H1 (cell line): ENCODE measurements at regions not wholly inside any gene's neighbourhood (a gene's known extent, or its start where the extent isn't known, plus 50 kb on each side); places are given as distances from the start of the nearest gene placed in this dataset.

Source experiments
- CTCF ChIA-PET: fragments of 300-600 bp; sonication (Branson Sonifier 250); formaldehyde crosslinking; loops from one replicate; lab custom pipeline; 2021; ENCODE audit not compliant: partially characterized antibody; lab: Charles Lee
- POLR2A ChIA-PET: fragments of 300-600 bp; sonication (Branson Sonifier 250); formaldehyde crosslinking; loops from one replicate; lab custom pipeline; 2021; ENCODE audit warnings: inconsistent platforms; ENCODE audit not compliant: partially characterized antibody; lab: Charles Lee
- DNase-seq, 2 experiments: peaks; one replicate each; pipeline versions ENCODE4 v3.0.0 to v3.0.0-alpha.2; 2010 to 2022; ENCODE audit warnings: low spot score in 2 of 2, low read depth in 1 of 2, mixed read lengths in 1 of 2
- FAIRE-seq: peaks from 2 replicates; lab custom pipeline; 2011; peaks lifted over from hg19 to GRCh38; lab: Jason Lieb, UNC
- H2AFZ ChIP-seq: 2 replicates; pipeline ENCODE4 v1.8.1; 2012; ENCODE audit warnings: low read length, inconsistent platforms
- H2AK5ac ChIP-seq: 2 replicates; pipeline ENCODE4 v1.6.1; 2013; ENCODE audit warnings: low read depth, low read length
- H2BK120ac ChIP-seq: replicated peaks from 2 replicates; pipeline ENCODE3; 2013; ENCODE audit warnings: low read depth, low read length, inconsistent platforms
- H2BK12ac ChIP-seq: 2 replicates; pipeline ENCODE4 v1.6.1; 2013; ENCODE audit warnings: low read depth, low read length
- H2BK15ac ChIP-seq: 2 replicates; pipeline ENCODE4 v1.6.1; 2013; ENCODE audit warnings: low read length
- H2BK20ac ChIP-seq: 2 replicates; pipeline ENCODE4 v1.6.1; 2013; ENCODE audit warnings: low read length
- H2BK5ac ChIP-seq: 2 replicates; pipeline ENCODE4 v1.6.1; 2013; ENCODE audit warnings: low read depth, low read length
- H3K14ac ChIP-seq: 2 replicates; pipeline ENCODE4 v1.6.1; 2013; ENCODE audit warnings: inconsistent platforms; ENCODE audit not compliant: insufficient read length
- H3K18ac ChIP-seq: 2 replicates; pipeline ENCODE4 v1.6.1; 2013; ENCODE audit warnings: low read length; ENCODE audit errors: extremely low read depth
- H3K23ac ChIP-seq: 2 replicates; pipeline ENCODE4 v1.6.1; 2013; ENCODE audit warnings: inconsistent platforms; ENCODE audit not compliant: insufficient read length
- H3K23me2 ChIP-seq: 2 replicates; pipeline ENCODE4 v1.6.1; 2013; ENCODE audit warnings: low read depth, low read length
- H3K27ac ChIP-seq: 2 replicates; pipeline ENCODE4 v1.6.1; 2011; ENCODE audit warnings: low read depth, low read length, inconsistent platforms
- H3K27me3 ChIP-seq, 4 experiments: replicated peaks in 1 of 4; 1 replicate in 1 of 4; 2 replicates in 3 of 4; pipeline versions ENCODE4 v1.6.1 to v1.8.1; 2011 to 2013; ENCODE audit warnings: low read length in 3 of 4, mild to moderate bottlenecking in 3 of 4, inconsistent platforms in 2 of 4, mixed read lengths in 2 of 4, moderate library complexity in 1 of 4; ENCODE audit not compliant: control insufficient read depth in 3 of 4, insufficient read depth in 3 of 4; ENCODE audit errors: extremely low read depth in 1 of 4
- H3K36me3 ChIP-seq, 4 experiments: 2 replicates each; pipeline versions ENCODE4 v1.6.1 to v1.8.1; 2011 to 2013; ENCODE audit warnings: mild to moderate bottlenecking in 4 of 4, low read length in 3 of 4, moderate library complexity in 2 of 4, control low read depth in 1 of 4, inconsistent platforms in 1 of 4; ENCODE audit not compliant: insufficient read depth in 4 of 4, control insufficient read depth in 2 of 4
- H3K4ac ChIP-seq: replicated peaks from 2 replicates; pipeline ENCODE3; 2013; ENCODE audit warnings: low read length, low read depth, mixed read lengths, inconsistent platforms; ENCODE audit not compliant: insufficient read length
- H3K4me1 ChIP-seq, 4 experiments: replicated peaks in 1 of 4; 1 replicate in 1 of 4; 2 replicates in 3 of 4; pipeline versions ENCODE4 v1.6.1 to v1.8.1; 2011 to 2013; ENCODE audit warnings: low read length in 3 of 4, inconsistent platforms in 2 of 4, mixed read lengths in 1 of 4; ENCODE audit not compliant: insufficient read depth in 4 of 4, control insufficient read depth in 3 of 4
- H3K4me2 ChIP-seq, 2 experiments: 2 replicates each; pipeline versions ENCODE4 v1.6.1 to v1.8.1; 2011 to 2013; ENCODE audit warnings: low read depth in 2 of 2, low read length in 2 of 2, control low read depth in 1 of 2, inconsistent platforms in 1 of 2, mild to moderate bottlenecking in 1 of 2; ENCODE audit not compliant: insufficient read depth in 1 of 2
- H3K4me3 ChIP-seq, 4 experiments: fragments of 200-600, 300-600 bp in 1 of 4; sonication (generic), shearing (Covaris generic), sonication (Bioruptor Twin) in 1 of 4; 2 replicates each; pipeline versions ENCODE4 v1.5.1 to v1.8.1; 2011 to 2016; ENCODE audit warnings: low read length in 4 of 4, low read depth in 3 of 4, control low read depth in 2 of 4, inconsistent platforms in 2 of 4, mild to moderate bottlenecking in 2 of 4, mixed read lengths in 1 of 4, moderate library complexity in 1 of 4; ENCODE audit not compliant: insufficient read depth in 2 of 4; ENCODE audit errors: extremely low read depth in 1 of 4
- H3K56ac ChIP-seq: replicated peaks from 2 replicates; pipeline ENCODE3; 2013; ENCODE audit warnings: low read depth, mild to moderate bottlenecking, mixed read lengths, low read length, inconsistent platforms; ENCODE audit not compliant: insufficient read length
- H3K79me1 ChIP-seq: 2 replicates; pipeline ENCODE4 v1.6.1; 2013; ENCODE audit warnings: low read depth, low read length, control low read depth
- H3K79me2 ChIP-seq, 2 experiments: 2 replicates each; pipeline versions ENCODE4 v1.6.1 to v1.8.1; 2012 to 2013; ENCODE audit warnings: low read length in 2 of 2, mild to moderate bottlenecking in 2 of 2, inconsistent platforms in 1 of 2; ENCODE audit not compliant: insufficient read depth in 2 of 2, control insufficient read depth in 1 of 2
- H3K9ac ChIP-seq, 4 experiments: replicated peaks in 1 of 4; 1 replicate in 1 of 4; 2 replicates in 3 of 4; pipeline versions ENCODE4 v1.6.1 to v1.8.1; 2011 to 2013; ENCODE audit warnings: low read depth in 3 of 4, low read length in 3 of 4, control low read depth in 2 of 4, mild to moderate bottlenecking in 2 of 4, moderate library complexity in 2 of 4, inconsistent platforms in 1 of 4; ENCODE audit errors: extremely low read depth in 1 of 4
- H3K9me3 ChIP-seq, 2 experiments: 2 replicates each; pipeline versions ENCODE4 v1.6.1 to v1.8.1; 2012 to 2013; ENCODE audit warnings: mild to moderate bottlenecking in 2 of 2, moderate library complexity in 2 of 2, control low read depth in 1 of 2, inconsistent platforms in 1 of 2, low read depth in 1 of 2, low read length in 1 of 2, mixed read lengths in 1 of 2; ENCODE audit not compliant: insufficient read depth in 2 of 2
- H4K20me1 ChIP-seq, 2 experiments: replicated peaks in 1 of 2; 2 replicates each; pipeline versions ENCODE3 to v1.8.1; 2011 to 2013; ENCODE audit warnings: inconsistent platforms in 2 of 2, low read length in 2 of 2, mild to moderate bottlenecking in 1 of 2; ENCODE audit not compliant: insufficient read depth in 2 of 2, control insufficient read depth in 1 of 2
- H4K5ac ChIP-seq: 2 replicates; pipeline ENCODE4 v1.6.1; 2013; ENCODE audit warnings: low read length, low read depth, mixed read lengths, inconsistent platforms; ENCODE audit not compliant: insufficient read length
- H4K8ac ChIP-seq: 2 replicates; pipeline ENCODE4 v1.8.0; 2013; ENCODE audit warnings: mild to moderate bottlenecking, moderate library complexity, low read length, inconsistent platforms; ENCODE audit not compliant: insufficient read depth; ENCODE audit errors: extremely low read depth
- H4K91ac ChIP-seq: replicated peaks from 2 replicates; pipeline ENCODE3; 2013; ENCODE audit warnings: low read length, mixed read lengths, inconsistent platforms; ENCODE audit not compliant: insufficient read length
- CBX5 ChIP-seq: fragments of 300-800, 300-1000 bp; sonication (generic); IDR thresholded peaks from 2 replicates; pipeline ENCODE4 v1.7.1; 2016; ENCODE audit warnings: antibody characterized with exemption, low read length, low read depth
- CHD2 ChIP-seq: IDR thresholded peaks from 2 replicates; pipeline ENCODE4 v1.6.1; 2012; ENCODE audit warnings: low read length, improper control_type of control experiment
- KDM1A ChIP-seq: fragments of 200-600, 300-600 bp; sonication (generic); IDR thresholded peaks from 2 replicates; pipeline ENCODE4 v1.7.1; 2016; ENCODE audit warnings: mild to moderate bottlenecking, low read length, borderline replicate concordance
- NRF1 ChIP-seq: IDR thresholded peaks from 2 replicates; pipeline ENCODE4 v1.6.1; 2011; ENCODE audit warnings: mild to moderate bottlenecking, low read depth, low read length, improper control_type of control experiment
- PHF8 ChIP-seq: fragments of 200-600 bp; sonication (generic); conservative IDR thresholded peaks from 2 replicates; pipeline ENCODE4 v1.7.1; 2012; ENCODE audit warnings: low read depth, mild to moderate bottlenecking, inconsistent platforms, low read length, moderate library complexity
- RAD21 ChIP-seq, 2 experiments: IDR thresholded peaks in 1 of 2; conservative IDR thresholded peaks in 1 of 2; 2 replicates each; pipeline ENCODE4 v1.6.1; 2011; ENCODE audit warnings: low read depth in 2 of 2, low read length in 2 of 2, improper control_type of control experiment in 1 of 2, inconsistent platforms in 1 of 2, mild to moderate bottlenecking in 1 of 2, moderate library complexity in 1 of 2
- SIX5 ChIP-seq: IDR thresholded peaks from 2 replicates; pipeline ENCODE4 v1.6.1; 2011; ENCODE audit warnings: mild to moderate bottlenecking, low read depth, low read length
- WGBS, 2 experiments: shearing (Covaris generic) in 1 of 2; methylation state at CpG; one replicate each; pipeline versions ENCODE4 v1.1.6 to v1.1.7; 2013 to 2015; ENCODE audit warnings: low lambda C conversion rate in 2 of 2, mixed read lengths in 2 of 2, inconsistent platforms in 1 of 2, low coverage in 1 of 2, missing lambda C conversion rate in 1 of 2; ENCODE audit not compliant: insufficient replicate concordance in 2 of 2, insufficient coverage in 1 of 2, insufficient read length in 1 of 2; ENCODE audit errors: extremely low coverage in 1 of 2, missing lambda C conversion rate in 1 of 2; 5-methylcytosine and 5-hydroxymethylcytosine counted together
- TF ChIP-seq, protein P1 (sequence below), 3 experiments: IDR thresholded peaks; 1 replicate in 2 of 3; 2 replicates in 1 of 3; pipeline versions ENCODE4 v1.5.1 to v1.6.1; 2011; ENCODE audit warnings: low read length in 3 of 3, mild to moderate bottlenecking in 3 of 3, inconsistent platforms in 2 of 3, low read depth in 1 of 3, moderate library complexity in 1 of 3; ENCODE audit not compliant: insufficient read depth in 1 of 3; ENCODE audit errors: control extremely low read depth in 1 of 3
- TF ChIP-seq, protein P2 (sequence below): IDR thresholded peaks from 2 replicates; pipeline ENCODE4 v1.6.1; 2011; ENCODE audit warnings: low read depth, mild to moderate bottlenecking, low read length; ENCODE audit not compliant: insufficient read depth

DNA sequence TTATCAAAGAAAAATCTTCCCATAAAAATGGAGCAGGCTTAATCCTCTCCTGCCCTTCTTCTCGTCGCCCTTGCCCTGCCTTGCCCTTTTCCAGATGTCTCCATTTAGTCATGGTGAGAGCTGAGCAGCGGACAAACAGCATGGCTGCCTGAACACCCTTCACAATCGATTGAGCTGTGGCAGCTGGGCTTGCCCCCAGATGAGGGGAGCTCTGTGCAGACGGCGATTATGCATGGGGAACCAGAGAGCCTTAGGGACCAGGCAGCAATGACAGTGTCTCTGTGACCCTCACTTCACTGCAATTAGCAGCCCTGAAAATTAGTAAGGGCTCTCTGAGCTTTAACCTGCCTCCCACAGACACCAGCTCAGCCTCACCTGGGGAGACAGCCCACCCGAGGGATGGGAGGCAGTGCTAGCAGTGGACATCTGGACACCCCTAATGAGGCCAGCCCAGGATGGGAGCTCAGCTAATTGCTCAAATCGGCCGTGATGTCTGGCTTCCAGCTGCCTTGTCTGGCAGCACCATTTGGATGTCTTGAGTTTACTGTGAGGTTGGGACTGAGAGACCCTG lies 365.7 kb downstream of the TNS1 start:
- no peak for TF ChIP-seq PHF8
- no peak for TF ChIP-seq NRF1
- TF ChIP-seq KDM1A = no peak
- TF ChIP-seq RAD21 (IDR thresholded peaks at IDR 0.05 in 1 of 2, conservative IDR thresholded peaks at IDR 0.05 in 1 of 2; ENCODE audit: low read depth in 2 of 2, low read length in 2 of 2) = no peak
- TF ChIP-seq, protein P1, sequence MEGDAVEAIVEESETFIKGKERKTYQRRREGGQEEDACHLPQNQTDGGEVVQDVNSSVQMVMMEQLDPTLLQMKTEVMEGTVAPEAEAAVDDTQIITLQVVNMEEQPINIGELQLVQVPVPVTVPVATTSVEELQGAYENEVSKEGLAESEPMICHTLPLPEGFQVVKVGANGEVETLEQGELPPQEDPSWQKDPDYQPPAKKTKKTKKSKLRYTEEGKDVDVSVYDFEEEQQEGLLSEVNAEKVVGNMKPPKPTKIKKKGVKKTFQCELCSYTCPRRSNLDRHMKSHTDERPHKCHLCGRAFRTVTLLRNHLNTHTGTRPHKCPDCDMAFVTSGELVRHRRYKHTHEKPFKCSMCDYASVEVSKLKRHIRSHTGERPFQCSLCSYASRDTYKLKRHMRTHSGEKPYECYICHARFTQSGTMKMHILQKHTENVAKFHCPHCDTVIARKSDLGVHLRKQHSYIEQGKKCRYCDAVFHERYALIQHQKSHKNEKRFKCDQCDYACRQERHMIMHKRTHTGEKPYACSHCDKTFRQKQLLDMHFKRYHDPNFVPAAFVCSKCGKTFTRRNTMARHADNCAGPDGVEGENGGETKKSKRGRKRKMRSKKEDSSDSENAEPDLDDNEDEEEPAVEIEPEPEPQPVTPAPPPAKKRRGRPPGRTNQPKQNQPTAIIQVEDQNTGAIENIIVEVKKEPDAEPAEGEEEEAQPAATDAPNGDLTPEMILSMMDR (IDR thresholded peaks at IDR 0.05; ENCODE audit: control extremely low read depth in 1 of 3, insufficient read depth in 1 of 3, low read depth in 1 of 3, low read length in 3 of 3) = no peak
- TF ChIP-seq, protein P2, sequence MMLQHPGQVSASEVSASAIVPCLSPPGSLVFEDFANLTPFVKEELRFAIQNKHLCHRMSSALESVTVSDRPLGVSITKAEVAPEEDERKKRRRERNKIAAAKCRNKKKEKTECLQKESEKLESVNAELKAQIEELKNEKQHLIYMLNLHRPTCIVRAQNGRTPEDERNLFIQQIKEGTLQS = no peak
- no peak for TF ChIP-seq SIX5
- no peak for TF ChIP-seq CBX5
- no peak for TF ChIP-seq CHD2
- no peaks in the 10 kb centered on the region for H3K23me2 ChIP-seq
- no peak overlapping the region for H3K18ac ChIP-seq
- no peak overlapping the region for H3K4me2 ChIP-seq
- DNase-seq (no peak), FAIRE-seq (no peak)
- no peak overlapping the region for H2BK15ac ChIP-seq
- H3K79me1 ChIP-seq = no peaks in the 10 kb centered on the region
- peaks cover 0 to 1% (median 0%) of the 10 kb centered on the region in 4 experiments; a peak in 2 of 7 replicates for H3K27me3 ChIP-seq
- H3K36me3 ChIP-seq = no peaks in the 10 kb centered on the region
- no peak overlapping the region for H3K4me3 ChIP-seq
- H2BK120ac ChIP-seq = no peak overlapping the region
- no peak overlapping the region for H4K8ac ChIP-seq
- H4K91ac ChIP-seq = no peak overlapping the region
- no peak overlapping the region for H3K23ac ChIP-seq
- no peak overlapping the region for H3K27ac ChIP-seq
- no peaks in the 10 kb centered on the region for H3K4me1 ChIP-seq
- 95% methylated on average over 9 of the region's 9 CpGs; no CpG with 5 or more reads in 1 of the 2 experiments for WGBS, 2 experiments
- POLR2A ChIA-PET = interaction anchor here (0.6 kb wide), 1 partner anchor 109 kb away, joined by 4 read pairs; no protein-coding TSS in a partner anchor
- no peak overlapping the region for H2AFZ ChIP-seq
- no peaks in the 10 kb centered on the region for H4K20me1 ChIP-seq
- no peak overlapping the region for H2BK20ac ChIP-seq
- H2AK5ac ChIP-seq = no peak overlapping the region
- no peak overlapping the region for H3K14ac ChIP-seq
- H2BK5ac ChIP-seq = no peak overlapping the region
- no peak overlapping the region for H3K9ac ChIP-seq
- no peak overlapping the region for H3K56ac ChIP-seq
- no peaks in the 10 kb centered on the region for H3K79me2 ChIP-seq
- no peaks in the 10 kb centered on the region for H3K9me3 ChIP-seq
- CTCF ChIA-PET = interaction anchor here (1.4 to 2.6 kb wide), 3 partner anchors 12 to 76 kb away, joined by 3 to 12 read pairs (median 8); no protein-coding TSS in a partner anchor
- no peak overlapping the region for H2BK12ac ChIP-seq
- no peak overlapping the region for H3K4ac ChIP-seq
- no peak overlapping the region for H4K5ac ChIP-seq
